ENCODE measurements at regions not wholly inside any gene's neighbourhood (a gene's known extent, or its start where the extent isn't known, plus 50 kb on each side); places are given as distances from the start of the nearest gene placed in this dataset.

DNA sequence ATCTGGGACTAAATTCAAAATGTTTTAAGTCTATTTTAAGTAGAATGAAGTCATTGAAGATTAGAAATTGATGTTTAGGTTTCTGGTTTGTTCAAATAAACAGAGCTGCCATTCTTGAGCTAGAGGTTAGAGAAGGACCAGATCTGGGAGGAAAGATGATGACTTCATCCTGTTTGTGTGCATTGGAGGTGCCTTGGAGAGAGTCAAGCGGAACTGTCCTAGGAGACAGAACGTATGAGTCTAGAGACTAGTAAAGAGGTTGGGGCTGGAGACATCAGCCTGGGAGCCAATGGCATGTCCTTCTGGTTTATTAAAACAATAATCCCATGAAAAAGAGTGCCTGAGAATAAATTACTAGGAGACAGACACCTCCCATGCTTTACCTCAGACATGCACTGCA, 303.4 kb downstream of the KBTBD8 start:
- no peak for TF ChIP-seq CTCF (IDR thresholded peaks at IDR 0.05; ENCODE audit: low read length)
- TF ChIP-seq EZH2 (IDR thresholded peaks at IDR 0.05; ENCODE audit: borderline replicate concordance, low read length) = no peak
